Activated CD4-positive, alpha-beta T cell treated with anti-CD3 and anti-CD28 coated beads, Interleukin-2, amount 10 ng/mL, durations not matched to agents 7 days and 5 days (primary cell): ENCODE measurements at regions not wholly inside any gene's neighbourhood (a gene's known extent, or its start where the extent isn't known, plus 50 kb on each side); places are given as distances from the start of the nearest gene placed in this dataset.

Experiments
- CTCF ChIA-PET: fragments of 350-600 bp; sonication (Branson Sonifier 250); formaldehyde crosslinking; loops from one replicate; lab custom pipeline; 2021; ENCODE audit warnings: antibody characterized with exemption; lab: Charles Lee
- POLR2A ChIA-PET: fragments of 350-600 bp; sonication (Branson Sonifier 250); formaldehyde crosslinking; loops from one replicate; lab custom pipeline; 2021; ENCODE audit warnings: antibody characterized with exemption; lab: Charles Lee
- DNase-seq: peaks from one replicate; pipeline ENCODE4 v3.0.0-alpha.2; 2020
- H3K27ac Mint-ChIP-seq: one replicate; pipeline ENCODE4 v1.8.0; 2021; ENCODE audit warnings: mild to moderate bottlenecking, moderate library complexity, mixed read lengths
- H3K27me3 Mint-ChIP-seq: one replicate; pipeline ENCODE4 v1.8.0; 2021; ENCODE audit warnings: mixed read lengths
- H3K36me3 Mint-ChIP-seq: one replicate; pipeline ENCODE4 v1.8.0; 2021; ENCODE audit warnings: low read depth, mixed read lengths
- H3K4me1 Mint-ChIP-seq: one replicate; pipeline ENCODE4 v1.8.0; 2021; ENCODE audit warnings: mixed read lengths
- H3K4me3 Mint-ChIP-seq: one replicate; pipeline ENCODE4 v1.8.0; 2021; ENCODE audit warnings: mild to moderate bottlenecking, moderate library complexity, mixed read lengths
- H3K9me3 Mint-ChIP-seq: one replicate; pipeline ENCODE4 v1.8.0; 2021; ENCODE audit warnings: mixed read lengths

DNA sequence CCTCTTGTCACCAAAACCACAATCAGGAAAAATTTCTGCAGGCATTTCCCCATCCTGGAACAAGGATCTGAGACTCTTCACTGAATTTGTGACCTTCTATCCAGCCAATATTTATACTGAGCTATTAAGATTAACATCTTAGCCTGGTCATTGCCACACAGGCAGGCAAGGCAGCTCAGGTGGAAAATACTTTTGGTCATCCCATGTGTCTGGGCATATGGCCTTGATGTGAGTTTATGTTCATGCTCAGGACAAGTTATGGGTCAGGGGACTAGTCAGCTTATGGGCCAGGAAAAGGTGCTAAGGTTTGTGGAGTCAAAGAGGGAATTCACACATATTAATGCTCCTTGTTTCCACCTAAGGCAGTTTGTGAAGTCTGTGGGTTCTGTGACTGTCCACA is 124.3 kb upstream of the TOP3B start:
- POLR2A ChIA-PET, result no interaction called here
- DNase-seq, result no peak
- Mint-ChIP-seq H3K4me3 (no peak overlapping the region), H3K9me3 (no peaks in the 10 kb centered on the region), H3K27ac (no peak overlapping the region), H3K4me1 (peaks cover 18% of the 10 kb centered on the region), H3K27me3 (peaks cover 20% of the 10 kb centered on the region), H3K36me3 (no peaks in the 10 kb centered on the region)
- CTCF ChIA-PET, result no interaction called here

DNA sequence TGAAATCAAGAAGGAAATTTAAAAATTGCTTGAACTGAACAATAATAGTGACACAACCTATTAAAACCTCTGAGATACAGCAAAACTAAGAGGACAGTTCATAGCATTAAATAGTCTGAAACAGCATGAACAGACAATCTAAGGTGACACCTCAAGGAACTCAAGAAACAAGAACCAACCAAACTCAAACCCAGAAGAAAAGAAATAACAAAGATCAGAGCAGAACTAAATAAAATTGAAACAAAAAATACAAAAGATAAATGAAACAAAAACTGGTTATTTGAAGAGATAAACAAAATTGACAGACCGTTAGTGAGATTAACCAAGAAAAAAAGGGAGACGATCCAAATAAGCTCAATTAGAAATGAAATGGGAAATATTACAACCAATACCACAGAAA is 122.8 kb upstream of the TOP3B start:
- POLR2A ChIA-PET, result no interaction called here
- CTCF ChIA-PET, result interaction anchor here (0.6 kb wide), 1 partner anchor 459 kb away, joined by 4 read pairs; no protein-coding TSS in a partner anchor
- Mint-ChIP-seq H3K4me3 (no peak overlapping the region), H3K36me3 (no peaks in the 10 kb centered on the region), H3K4me1 (peaks cover 4% of the 10 kb centered on the region), H3K27me3 (peaks cover 23% of the 10 kb centered on the region), H3K9me3 (no peaks in the 10 kb centered on the region), H3K27ac (no peak overlapping the region)
- DNase-seq, result no peak

DNA sequence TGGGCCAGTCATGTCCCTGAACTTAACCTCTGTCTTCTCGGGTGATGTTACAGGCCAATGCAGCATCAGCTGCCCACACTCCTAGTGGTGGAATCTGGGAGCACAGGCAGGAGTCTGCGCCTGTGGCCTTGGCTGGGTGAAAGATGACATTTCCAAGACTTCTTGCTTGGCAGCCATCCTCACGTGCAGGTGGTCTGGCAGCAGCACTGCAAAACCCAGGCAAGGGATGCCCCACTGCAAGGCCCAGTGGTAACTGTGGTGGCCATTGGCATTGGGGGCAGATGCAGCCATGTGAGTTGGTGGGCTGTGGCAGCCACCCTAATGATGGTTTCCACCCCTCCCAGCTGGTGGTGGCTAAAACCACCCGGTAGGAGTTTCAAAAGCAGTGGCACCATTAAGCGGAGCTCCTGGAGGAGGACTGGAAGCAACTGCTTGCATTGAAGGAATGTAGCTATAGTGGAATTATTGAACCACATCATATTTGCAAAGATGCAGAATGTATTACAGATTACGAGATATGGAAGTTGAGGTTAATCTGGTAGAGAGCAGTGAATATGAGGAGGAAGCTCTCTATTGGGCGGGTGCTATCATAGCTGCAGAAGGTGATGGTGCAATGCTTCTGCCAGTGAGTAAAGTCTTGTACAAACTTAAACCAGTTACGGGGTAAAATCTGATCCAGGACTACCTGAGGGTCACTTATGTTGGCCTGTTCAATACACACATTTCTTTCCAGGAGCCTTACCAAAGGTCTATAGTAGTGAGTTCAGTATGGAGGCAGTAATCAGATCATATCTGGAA is 120.7 kb upstream of the TOP3B start:
- CTCF ChIA-PET, result interaction anchor here (0.6 kb wide), 1 partner anchor 17 kb away, joined by 4 read pairs; no protein-coding TSS in a partner anchor
- Mint-ChIP-seq H3K36me3 (no peaks in the 10 kb centered on the region), H3K4me1 (no peaks in the 10 kb centered on the region), H3K27me3 (peaks cover 27% of the 10 kb centered on the region), H3K9me3 (no peaks in the 10 kb centered on the region), H3K27ac (no peak overlapping the region), H3K4me3 (no peak overlapping the region)
- DNase-seq, result no peak
- POLR2A ChIA-PET, result no interaction called here

DNA sequence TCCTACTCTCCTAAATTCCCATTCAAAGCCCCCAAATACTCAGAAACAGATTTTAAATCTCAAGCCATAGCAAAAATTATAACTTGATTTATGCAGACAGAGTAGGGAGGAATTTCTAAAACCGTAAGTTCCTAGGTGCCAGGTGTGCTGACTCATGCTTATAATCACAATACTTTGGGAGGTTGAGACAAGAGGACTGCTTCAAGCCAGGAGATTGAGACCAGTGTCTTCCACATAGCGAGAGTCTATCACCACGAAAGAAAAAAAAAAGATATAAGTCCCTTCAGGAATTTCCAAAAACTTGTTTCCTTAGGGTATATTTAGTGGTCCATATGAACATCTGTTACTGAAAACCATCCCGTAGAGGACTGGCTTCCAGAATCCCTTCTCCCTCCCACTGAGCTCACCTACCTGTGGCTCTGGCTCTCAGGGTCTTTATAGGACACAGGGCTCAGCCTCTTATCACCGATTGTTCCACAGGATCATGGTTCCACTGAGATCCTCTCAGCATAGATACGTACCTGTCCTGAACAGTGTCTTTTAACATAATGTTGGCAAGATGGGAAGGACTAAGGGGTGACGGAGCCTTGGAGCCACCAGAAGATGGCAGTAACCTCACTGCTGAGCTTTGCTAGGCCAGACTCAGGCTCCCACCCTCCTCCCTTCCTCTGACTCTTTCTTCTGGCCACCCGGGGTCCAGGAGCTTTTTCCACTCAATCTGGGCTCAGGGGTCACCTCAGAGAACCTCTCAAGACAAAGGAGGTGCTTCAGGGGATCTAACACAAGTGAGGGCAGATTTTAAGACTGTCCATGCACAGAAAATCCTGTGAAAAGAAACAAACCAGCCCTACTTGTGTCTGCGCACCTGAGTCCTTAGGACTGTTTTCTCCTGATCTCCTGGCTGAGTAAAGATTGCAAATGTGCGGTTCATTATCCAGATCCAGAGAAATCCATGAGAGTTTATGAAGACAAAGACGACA is 117.5 kb upstream of the TOP3B start:
- no peaks in the 10 kb centered on the region for H3K4me1 Mint-ChIP-seq
- ChIA-PET CTCF (interaction anchor here (1.1 to 1.3 kb wide), 2 partner anchors 11 to 20 kb away, joined by 3 to 5 read pairs; no protein-coding TSS in a partner anchor), POLR2A (no interaction called here)

DNA sequence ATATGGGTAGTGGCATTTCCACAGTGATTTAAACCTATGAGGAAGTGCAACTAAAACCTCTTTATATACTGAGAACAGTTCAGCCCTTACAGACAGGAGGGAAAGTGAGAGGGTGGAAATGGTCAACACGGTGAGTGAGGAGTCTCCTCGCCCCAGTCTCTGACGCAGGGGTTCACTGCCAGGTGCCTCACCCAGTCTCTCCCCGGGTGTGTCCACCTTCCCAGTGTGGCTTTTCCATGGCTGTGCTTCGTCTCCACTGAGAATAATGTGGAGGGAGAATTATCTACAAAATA is 116.6 kb upstream of the TOP3B start:
- Mint-ChIP-seq H3K36me3 (no peaks in the 10 kb centered on the region), H3K4me3 (no peak overlapping the region), H3K4me1 (no peaks in the 10 kb centered on the region), H3K27ac (no peak overlapping the region), H3K27me3 (peaks cover 46% of the 10 kb centered on the region), H3K9me3 (peaks cover 2% of the 10 kb centered on the region)
- DNase-seq, result no peak
- CTCF ChIA-PET, result interaction anchor here (1.3 kb wide), 1 partner anchor 12 kb away, joined by 5 read pairs; no protein-coding TSS in a partner anchor
- POLR2A ChIA-PET, result no interaction called here

More for the DNA sequence above, 117.5 kb upstream of the TOP3B start:
- no peak for DNase-seq
- H3K27me3 Mint-ChIP-seq, result peaks cover 45% of the 10 kb centered on the region
- H3K27ac Mint-ChIP-seq, result no peak overlapping the region
- no peak overlapping the region for H3K4me3 Mint-ChIP-seq
- H3K36me3 Mint-ChIP-seq, result no peaks in the 10 kb centered on the region
- peaks cover 2% of the 10 kb centered on the region for H3K9me3 Mint-ChIP-seq

DNA sequence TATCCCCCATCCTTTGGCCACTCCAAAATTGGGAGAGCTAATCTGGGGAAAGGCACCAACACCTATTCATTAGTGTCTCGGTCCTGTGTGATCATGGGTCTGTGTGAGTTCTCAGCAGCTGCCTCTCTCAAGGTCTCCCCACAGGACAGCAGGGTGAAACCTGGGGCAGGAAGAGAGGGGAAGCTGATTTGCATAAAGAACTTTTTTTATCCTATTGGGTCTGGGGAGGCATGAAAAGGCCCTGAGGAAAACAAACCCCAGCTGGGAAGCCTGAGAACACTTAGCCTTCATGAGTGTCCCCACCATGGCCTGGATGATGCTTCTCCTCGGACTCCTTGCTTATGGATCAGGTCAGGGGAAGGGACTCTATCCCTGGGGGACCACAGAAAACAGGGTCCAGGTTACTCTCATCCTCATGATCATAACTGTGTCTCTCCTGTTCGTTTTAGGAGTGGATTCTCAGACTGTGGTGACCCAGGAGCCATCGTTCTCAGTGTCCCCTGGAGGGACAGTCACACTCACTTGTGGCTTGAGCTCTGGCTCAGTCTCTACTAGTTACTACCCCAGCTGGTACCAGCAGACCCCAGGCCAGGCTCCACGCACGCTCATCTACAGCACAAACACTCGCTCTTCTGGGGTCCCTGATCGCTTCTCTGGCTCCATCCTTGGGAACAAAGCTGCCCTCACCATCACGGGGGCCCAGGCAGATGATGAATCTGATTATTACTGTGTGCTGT is 116.0 kb upstream of the TOP3B start:
- H3K27me3 Mint-ChIP-seq, result peaks cover 47% of the 10 kb centered on the region
- peaks cover under 1% of the 10 kb centered on the region for H3K4me1 Mint-ChIP-seq
- no peak overlapping the region for H3K27ac Mint-ChIP-seq
- no peak overlapping the region for H3K4me3 Mint-ChIP-seq
- no peak for DNase-seq
- ChIA-PET CTCF (interaction anchor here (1.3 kb wide), 1 partner anchor 12 kb away, joined by 5 read pairs; no protein-coding TSS in a partner anchor), POLR2A (no interaction called here)
- no peaks in the 10 kb centered on the region for H3K36me3 Mint-ChIP-seq
- peaks cover 2% of the 10 kb centered on the region for H3K9me3 Mint-ChIP-seq

DNA sequence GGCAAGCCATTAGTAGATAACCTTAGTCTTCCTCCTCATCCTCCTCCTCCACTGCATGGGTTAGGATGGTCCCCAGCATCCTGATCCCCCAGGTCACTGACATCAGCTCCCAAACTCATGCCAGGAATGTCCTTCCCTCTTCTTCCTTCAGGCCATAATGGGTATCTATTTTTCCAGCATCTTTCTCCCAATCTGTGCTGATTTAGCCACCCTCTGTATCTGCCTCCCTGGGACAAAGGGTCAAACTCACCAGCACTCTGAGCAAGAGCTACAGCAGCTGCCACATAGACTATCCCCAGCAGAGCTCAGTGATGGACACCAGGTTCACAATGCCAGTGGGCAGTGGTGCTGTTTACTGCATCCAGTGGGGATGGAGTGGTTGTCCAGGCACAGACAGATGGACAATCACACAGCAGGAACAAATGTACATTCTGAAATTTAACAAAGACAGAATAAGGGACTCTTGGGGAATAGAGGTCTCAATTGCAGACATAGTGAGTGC is 115.2 kb upstream of the TOP3B start:
- Mint-ChIP-seq H3K36me3 (no peaks in the 10 kb centered on the region), H3K27me3 (peaks cover 45% of the 10 kb centered on the region), H3K4me3 (no peak overlapping the region), H3K27ac (no peak overlapping the region), H3K4me1 (peaks cover 9% of the 10 kb centered on the region), H3K9me3 (peaks cover 2% of the 10 kb centered on the region)
- no peak for DNase-seq
- CTCF ChIA-PET, result interaction anchor here (0.6 to 1.0 kb wide), 2 partner anchors 13 kb away, joined by 3 to 5 read pairs; no protein-coding TSS in a partner anchor
- POLR2A ChIA-PET, result no interaction called here

DNA sequence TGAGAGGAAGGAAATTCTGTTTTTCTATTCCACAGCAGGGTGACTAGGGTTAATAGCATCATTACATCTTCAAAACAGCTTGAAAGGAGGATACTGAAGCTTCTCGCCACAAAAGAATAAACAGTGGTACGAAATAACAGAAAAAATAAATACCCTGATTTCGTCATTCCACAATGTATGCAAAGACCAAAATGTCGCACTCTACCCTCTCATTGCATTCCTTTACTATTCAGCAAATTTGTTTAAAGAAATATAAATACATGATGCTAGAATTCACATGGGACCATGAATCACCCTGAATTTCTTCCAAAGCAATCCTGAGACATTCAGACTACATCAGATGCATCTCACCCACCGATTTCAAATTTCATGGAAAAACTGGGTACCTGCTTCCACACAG is 112.3 kb upstream of the TOP3B start:
- no peak for DNase-seq
- H3K4me3 Mint-ChIP-seq, result no peak overlapping the region
- POLR2A ChIA-PET, result no interaction called here
- H3K27ac Mint-ChIP-seq, result no peak overlapping the region
- peaks cover 47% of the 10 kb centered on the region for H3K27me3 Mint-ChIP-seq
- peaks cover 15% of the 10 kb centered on the region for H3K4me1 Mint-ChIP-seq
- H3K9me3 Mint-ChIP-seq, result peaks cover 2% of the 10 kb centered on the region
- H3K36me3 Mint-ChIP-seq, result no peaks in the 10 kb centered on the region
- CTCF ChIA-PET, result no interaction called here

DNA sequence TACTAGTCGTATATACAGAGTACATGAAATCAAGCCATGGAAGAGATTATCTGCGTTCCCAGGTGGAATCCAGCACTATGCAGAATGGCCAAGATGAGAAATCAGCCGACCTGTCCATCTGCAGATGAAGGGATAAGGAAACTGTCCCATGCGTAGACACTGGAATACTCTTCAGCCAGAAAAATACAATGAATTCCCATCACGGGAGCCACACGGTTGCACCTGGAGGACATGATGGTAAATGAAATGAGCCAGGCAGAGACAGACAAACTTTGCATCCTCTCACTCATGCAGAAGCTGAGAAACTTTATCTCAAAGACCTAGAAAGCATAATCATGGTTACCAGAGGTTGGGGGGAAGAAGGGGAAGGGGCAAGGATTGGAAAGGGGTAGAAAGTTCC is 111.9 kb upstream of the TOP3B start:
- no peak for DNase-seq
- no peaks in the 10 kb centered on the region for H3K36me3 Mint-ChIP-seq
- H3K27me3 Mint-ChIP-seq, result peaks cover 47% of the 10 kb centered on the region
- peaks cover 15% of the 10 kb centered on the region for H3K4me1 Mint-ChIP-seq
- CTCF ChIA-PET, result no interaction called here
- H3K27ac Mint-ChIP-seq, result no peak overlapping the region
- H3K9me3 Mint-ChIP-seq, result peaks cover 2% of the 10 kb centered on the region
- H3K4me3 Mint-ChIP-seq, result no peak overlapping the region
- POLR2A ChIA-PET, result no interaction called here

DNA sequence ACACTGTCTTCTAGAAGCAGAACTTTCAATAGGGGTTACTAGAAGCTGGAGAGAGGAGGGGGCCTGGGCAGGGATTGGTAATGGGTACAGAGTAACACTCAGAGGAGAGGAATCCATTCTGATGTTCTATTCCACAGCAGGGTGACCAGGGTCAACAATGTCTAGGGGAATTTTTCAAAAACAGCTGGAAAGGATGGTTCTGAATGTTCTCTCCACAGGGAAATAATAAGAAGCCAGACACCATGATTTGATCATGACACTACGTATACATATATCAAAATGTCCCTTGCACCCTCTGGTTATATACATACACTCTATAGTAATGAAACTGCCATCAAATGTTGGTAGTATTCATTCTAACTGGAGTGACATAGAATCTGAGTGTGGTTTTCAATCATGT is 111.2 kb upstream of the TOP3B start:
- DNase-seq, result no peak
- POLR2A ChIA-PET, result no interaction called here
- H3K27me3 Mint-ChIP-seq, result peaks cover 48% of the 10 kb centered on the region
- H3K4me3 Mint-ChIP-seq, result no peak overlapping the region
- H3K36me3 Mint-ChIP-seq, result no peaks in the 10 kb centered on the region
- CTCF ChIA-PET, result no interaction called here
- no peak overlapping the region for H3K27ac Mint-ChIP-seq
- peaks cover 2% of the 10 kb centered on the region for H3K9me3 Mint-ChIP-seq
- peaks cover 15% of the 10 kb centered on the region for H3K4me1 Mint-ChIP-seq

DNA sequence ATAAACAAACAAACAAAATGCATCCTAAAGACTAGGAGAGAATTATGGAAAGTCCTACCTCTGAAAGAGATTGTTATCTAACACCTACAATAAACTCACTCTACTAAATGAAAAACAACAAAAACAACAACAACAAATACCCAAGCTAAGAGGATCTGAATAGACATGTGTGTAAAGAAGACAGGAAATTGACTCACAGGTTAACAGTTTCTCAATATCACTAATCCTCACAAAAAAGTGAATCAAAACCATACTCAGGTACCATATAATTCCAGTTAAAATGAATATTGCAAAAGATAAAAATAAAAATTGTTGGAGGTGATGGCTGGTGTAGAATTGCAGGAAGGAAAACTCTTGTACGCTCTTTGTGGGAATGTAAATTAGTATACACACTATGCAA is 110.4 kb upstream of the TOP3B start:
- no peak for DNase-seq
- no peak overlapping the region for H3K4me3 Mint-ChIP-seq
- no peak overlapping the region for H3K27ac Mint-ChIP-seq
- peaks cover 2% of the 10 kb centered on the region for H3K9me3 Mint-ChIP-seq
- CTCF ChIA-PET, result no interaction called here
- H3K27me3 Mint-ChIP-seq, result peaks cover 46% of the 10 kb centered on the region
- no peaks in the 10 kb centered on the region for H3K36me3 Mint-ChIP-seq
- POLR2A ChIA-PET, result no interaction called here
- peaks cover 15% of the 10 kb centered on the region for H3K4me1 Mint-ChIP-seq

DNA sequence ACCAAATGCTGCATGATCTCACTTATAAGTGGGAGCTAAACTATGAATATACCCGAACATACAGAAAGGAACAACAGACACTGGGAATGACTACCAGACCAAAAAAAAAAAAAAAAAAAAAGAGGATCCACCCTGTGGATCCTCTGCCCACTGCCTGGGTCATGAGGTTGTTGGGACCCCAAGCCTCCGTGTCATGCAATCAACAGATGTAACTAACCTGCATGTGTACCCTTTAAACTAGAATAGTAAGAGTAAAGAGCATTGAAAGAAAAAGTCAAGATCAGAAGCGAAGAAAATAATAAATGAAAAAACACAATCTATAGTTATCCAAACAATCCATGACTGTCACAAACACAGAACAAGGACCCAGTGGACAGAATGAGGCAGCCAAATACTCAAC is 109.5 kb upstream of the TOP3B start:
- POLR2A ChIA-PET, result no interaction called here
- no peaks in the 10 kb centered on the region for H3K36me3 Mint-ChIP-seq
- H3K27ac Mint-ChIP-seq, result no peak overlapping the region
- H3K27me3 Mint-ChIP-seq, result peaks cover 37% of the 10 kb centered on the region
- no peak overlapping the region for H3K4me3 Mint-ChIP-seq
- peaks cover 2% of the 10 kb centered on the region for H3K9me3 Mint-ChIP-seq
- DNase-seq, result no peak
- peaks cover 15% of the 10 kb centered on the region for H3K4me1 Mint-ChIP-seq
- CTCF ChIA-PET, result no interaction called here
